Fibroblast of peridontal ligament (primary cell): ENCODE measurements at regions not wholly inside any gene's neighbourhood (a gene's known extent, or its start where the extent isn't known, plus 50 kb on each side); places are given as distances from the start of the nearest gene placed in this dataset.
"Not testable (repeated sequence)": the region's sequence is repeated elsewhere in the genome, so short reads cannot be mapped to it uniquely, and the experiment has no call there.

Experiments used
- DNase-seq: peaks from one replicate; pipeline ENCODE4 v3.0.0-alpha.2; 2010; ENCODE audit errors: extremely low read depth

DNA sequence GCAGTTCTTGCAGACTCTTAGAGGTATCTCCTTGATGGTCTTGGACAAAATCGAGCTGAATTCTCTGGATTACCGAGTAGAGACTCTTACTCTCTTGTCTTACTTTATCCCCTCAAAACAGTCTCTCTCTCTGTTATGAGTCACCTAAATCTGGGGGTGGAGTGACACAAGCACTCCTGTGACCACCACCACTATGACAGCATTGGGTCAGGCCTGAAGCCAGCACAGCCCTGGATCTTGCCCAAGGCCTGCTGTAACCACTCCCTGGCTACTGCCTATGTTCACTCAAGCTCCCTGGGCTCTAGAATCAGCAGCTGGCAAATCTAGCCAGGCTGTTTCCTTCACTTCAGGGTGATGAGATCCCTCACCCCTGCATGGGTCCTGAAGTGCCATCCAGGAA lies 662.5 kb downstream of the LUZP2 start:
- DNase-seq, result no peak

DNA sequence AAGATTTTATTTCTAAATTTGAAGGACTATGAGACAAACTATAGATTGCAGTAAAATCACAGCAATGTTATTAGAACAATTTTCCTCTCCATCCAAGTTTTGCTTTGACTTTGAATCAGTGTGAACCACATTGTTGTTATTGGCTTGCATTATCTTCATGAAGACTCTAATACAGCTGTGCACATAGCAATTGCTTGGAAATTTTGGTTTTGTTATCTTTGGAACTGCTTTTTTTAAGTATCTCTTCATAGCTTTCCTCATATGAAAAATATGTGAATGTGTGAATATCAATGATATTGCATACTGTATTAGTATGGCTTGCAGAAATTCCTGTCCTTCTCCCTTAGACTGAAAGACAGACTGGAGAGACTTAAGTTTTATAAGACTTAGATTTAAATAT lies 666.6 kb downstream of the LUZP2 start:
- DNase-seq, result no peak

DNA sequence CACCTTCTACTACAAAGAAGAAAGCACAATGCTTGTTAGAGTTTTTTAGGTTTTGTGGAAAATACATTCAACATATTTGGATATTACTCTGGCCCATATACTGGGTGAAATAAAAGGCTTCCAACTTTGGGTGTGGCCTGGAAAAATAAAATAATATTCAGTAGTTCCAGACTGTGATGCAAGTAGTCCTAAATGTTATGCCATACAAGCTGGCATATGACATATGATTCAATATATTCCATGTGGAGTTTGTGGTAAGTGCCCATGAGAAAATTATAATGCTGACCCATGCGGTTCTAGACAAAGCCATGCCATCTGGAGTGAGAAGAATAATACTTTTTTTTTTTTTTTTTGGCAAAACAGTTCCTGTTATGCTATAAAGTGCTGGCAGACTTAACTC lies 683.3 kb downstream of the LUZP2 start:
- no peak for DNase-seq

DNA sequence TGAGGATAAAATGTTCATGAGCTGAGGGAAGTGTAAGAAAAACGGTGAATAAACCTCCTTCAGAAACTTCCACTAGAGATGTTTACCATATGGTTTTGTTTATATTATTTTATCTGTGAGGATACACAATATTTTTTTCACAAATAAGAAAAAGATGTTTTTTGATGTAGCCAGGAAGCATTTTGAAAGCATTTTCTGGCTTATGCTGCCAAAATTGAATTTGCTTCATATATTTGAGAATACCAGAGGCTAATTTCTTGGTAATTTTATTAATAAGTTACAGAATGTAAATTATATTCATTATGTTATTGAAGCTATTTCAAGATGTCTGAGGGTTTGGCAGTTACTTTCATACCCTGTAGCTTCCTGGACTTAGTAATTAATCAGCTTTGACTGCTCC lies 686.6 kb downstream of the LUZP2 start:
- DNase-seq, result no peak

DNA sequence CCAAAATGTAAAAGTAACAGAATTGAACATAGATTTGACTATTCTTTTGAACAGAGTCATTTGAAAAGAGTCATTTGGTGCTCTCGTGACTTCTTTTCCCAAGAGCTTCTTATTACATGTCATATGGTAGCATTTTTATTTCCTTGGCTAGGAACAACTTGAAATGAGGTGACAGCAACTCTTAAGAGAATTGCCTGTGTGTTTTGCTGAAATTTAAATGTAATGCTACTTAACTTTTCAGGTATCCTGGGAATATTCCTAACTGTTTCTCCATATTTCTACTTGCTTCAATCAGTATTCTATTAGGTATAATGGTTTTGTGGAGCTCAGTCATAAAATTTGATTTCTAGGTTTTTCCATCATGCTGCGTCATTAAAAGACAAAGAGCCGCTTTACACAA lies 700.7 kb downstream of the LUZP2 start:
- DNase-seq, result no peak

DNA sequence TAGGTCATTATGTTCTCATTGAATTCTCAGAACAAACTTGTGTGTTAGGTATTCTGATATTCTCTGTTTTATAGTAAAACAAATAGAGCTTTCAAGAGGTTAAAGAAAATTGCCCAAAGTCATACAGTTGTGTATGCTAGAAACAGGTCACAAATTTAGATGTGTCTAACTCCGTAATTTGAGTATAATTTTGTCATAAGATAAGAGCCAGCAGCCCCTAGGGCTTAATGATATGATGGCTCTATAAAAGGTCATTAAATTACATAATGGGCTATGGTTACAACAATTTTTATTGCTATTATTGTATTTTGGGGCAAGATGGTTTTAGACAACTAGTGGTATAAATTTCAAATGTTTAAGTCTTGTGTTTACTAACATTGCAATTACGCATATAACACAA lies 701.9 kb downstream of the LUZP2 start:
- DNase-seq, result no peak

DNA sequence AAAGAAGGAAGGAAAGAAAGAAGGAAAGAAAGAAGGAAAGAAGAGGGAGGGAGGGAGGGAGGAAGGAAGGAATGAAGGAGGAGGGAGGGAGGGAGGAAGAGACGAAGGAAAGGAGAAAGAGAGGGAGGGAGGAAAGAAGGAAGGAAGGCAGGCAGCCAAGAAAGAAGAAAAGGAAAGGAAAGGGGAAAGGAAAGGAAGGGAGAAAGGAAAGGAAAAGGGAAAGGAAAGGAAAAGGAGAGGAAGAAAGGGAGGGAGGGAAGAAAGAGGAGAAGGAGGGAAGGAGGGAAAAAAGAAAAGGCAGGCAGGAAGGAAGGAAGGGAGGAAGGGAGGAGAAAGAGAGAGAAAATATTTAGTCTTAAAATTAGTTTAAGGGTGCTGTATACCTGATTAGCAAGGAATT lies 704.1 kb downstream of the LUZP2 start:
- no peak for DNase-seq

DNA sequence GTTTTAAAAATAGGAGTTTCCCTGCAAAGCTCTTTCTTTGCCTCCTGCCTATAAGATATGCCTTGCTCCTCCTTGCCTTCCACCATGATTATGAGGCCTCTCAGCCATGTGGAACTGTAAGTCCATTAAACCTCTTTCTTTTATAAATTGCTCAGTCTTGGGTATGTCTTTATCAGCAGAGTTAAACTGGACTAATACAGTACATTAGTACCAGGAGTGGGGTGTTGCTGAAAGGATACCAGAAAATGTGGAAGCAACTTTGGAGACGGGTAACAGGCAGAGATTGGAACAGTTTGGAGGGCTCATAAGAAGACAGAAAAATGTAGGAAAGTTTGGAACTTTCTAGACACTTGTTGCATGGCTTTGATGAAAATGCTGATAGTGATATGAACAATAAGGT lies 709.9 kb downstream of the LUZP2 start:
- no peak for DNase-seq

DNA sequence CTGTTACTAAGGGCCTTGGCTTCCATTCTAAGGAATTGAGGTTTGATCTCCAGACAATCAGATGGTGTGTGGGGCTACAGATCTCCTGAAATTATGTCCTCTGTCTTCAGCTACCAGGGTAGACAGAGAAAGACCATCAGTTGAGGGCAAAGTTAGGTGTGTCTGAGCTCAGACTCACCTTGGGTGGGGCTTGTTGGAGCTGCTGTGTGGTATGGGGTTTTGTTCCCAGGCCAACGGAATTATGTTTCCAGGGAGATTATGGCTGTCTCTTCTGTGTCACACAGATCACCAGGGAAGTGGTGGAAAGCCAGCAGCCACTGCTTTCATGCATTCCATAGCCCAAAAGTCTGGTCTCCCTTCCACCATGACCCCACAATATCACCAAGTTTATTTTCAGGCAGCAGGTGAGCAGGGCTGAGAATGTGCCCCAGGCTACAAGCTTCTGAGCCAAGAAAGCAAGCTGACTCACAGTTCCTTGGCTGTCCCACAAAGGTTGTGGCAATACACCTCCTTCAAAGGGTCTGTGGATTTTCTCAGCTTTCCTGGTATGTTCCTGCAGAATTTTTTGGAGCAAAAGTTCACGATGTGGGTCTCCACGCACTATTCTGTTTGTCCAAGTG lies 714.9 kb downstream of the LUZP2 start:
- no peak for DNase-seq

DNA sequence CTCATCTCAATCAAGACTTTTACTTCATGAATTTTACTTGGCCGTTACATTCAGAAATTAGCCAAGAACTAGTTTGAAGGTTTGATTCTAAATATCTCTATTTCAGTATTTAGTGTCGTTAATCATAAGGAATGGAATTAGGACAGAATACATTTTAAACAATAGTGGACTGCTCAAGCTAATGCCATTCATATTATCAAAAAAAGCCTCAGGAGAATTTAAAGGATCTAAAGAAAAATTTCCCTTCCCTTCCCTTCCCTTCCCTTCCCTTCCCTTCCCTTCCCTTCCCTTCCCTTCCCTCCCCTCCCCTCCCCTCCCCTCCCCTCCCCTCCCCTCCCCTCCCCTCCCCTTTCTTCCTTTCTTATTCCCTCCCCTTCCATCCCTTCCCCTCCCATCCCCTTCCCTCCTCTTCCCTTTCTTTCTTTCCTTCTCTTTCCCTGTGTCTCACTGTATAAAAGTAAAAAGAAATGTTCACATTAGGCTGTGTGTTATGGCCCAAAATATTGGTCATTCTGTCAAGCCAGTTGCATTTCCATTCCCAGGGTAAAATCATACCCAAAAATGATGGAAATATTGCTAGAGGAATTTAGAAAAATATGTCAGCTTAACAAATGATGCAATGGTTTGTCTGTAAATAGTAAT lies 717.8 kb downstream of the LUZP2 start:
- DNase-seq, result no peak

DNA sequence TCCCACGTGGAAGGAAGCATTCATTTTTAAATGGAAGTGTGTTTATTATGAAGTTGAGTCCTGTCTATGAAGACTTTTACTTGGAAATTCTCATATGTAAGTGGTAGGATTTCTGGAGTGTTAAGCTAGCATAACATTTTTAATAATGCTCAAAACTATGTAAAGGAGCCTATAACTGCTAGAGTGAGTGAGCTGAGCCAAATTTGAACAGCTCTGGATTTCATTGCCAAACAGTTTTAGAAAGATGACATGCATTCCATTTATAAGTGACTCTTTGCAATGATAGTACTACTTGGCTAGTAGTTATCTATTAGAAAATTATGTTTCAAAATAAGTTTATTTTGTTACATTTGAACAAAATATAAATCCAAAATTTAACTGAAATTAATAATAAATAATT lies 721.2 kb downstream of the LUZP2 start:
- DNase-seq, result no peak

DNA sequence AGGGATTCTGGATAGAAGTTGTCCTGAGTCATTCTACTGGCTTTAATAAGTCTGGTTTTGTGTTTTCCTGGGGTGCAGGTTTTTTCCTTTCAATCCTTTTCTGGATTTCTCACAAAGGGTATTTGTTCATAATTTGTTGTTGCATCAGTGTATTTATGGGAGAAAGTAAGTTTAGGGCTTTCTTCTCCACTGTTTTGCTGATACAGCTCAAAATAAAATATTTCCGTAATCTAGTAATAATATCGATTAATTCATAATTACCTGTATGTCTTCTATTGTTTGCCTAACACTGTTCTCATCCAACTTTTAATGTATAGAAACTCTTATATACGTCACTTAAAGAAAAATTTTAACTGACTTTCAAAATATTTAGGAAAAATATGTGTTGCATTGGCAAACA lies 728.2 kb downstream of the LUZP2 start:
- no peak for DNase-seq

DNA sequence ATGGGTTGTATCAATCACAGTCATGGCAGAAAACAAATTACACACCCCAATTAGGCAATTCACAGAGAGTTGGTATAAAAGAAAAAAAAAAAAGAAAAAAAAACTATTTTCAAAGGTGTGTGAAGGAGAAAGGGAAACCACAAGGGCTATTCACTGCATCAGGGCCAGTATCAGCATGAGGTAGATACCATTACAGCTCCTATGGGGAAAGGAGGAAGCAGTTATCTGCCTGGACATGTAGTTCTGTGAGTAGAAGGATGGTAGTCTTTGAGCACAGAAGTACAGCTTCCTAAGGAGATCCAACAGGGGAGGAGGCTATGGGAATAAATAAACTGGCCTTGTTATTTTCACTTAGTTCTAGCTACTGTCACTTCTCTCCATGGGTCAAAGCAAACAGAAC lies 746.1 kb downstream of the LUZP2 start:
- DNase-seq, result no peak

DNA sequence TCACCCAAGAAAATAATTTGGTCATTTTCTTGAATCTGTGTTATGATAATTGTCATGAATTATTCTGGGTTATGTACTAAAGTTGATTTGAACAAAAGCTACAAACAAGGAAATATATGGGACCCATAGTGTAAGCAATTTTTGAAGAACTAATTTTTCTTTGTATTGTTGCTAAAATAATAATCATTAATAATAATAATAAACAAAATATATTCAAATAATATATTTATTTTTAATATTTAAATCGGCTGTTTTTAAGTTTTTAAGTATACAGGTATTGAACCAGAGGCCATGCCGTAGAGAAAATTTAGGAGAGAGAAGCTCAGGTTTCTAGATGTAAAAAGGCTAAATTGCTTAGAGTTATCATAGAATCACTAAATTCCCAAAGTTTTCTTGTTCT lies 747.3 kb downstream of the LUZP2 start:
- DNase-seq, result no peak

DNA sequence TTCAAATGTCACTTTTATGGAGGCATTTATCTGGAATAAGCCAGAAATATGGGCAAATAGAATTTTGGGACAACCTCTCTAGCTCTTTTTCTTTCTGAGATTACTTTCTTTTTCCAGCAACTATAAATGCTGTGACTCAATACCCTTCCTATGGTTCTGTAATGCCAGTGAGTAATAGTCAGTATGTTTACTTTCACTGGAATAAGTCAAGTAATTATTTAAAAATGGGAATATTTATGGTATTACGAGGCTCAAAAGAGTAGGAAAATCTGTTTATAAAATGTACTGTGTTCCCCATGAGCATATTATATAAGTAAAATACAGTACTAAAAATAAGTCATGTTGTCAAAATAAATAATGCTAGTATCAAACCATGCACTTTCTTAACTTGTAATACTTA lies 750.5 kb downstream of the LUZP2 start:
- no peak for DNase-seq

DNA sequence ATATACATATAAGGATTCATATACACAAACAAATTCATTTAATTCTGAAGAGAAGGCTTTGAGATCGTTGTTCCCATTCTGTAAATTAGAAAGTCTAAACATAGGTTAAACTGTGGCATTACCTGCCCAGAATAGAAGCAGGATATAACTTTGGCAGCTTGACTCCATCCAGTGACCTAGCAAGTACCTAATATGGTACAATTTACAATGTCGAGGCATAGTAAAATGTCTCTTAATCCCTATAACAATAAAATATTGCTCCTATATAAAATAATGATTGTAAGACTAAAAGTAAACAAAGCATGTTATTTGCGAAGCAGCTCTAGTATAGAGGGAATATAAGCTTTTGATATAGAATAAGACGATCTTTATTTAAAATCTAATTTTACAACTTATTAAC lies 756.0 kb downstream of the LUZP2 start:
- no peak for DNase-seq

DNA sequence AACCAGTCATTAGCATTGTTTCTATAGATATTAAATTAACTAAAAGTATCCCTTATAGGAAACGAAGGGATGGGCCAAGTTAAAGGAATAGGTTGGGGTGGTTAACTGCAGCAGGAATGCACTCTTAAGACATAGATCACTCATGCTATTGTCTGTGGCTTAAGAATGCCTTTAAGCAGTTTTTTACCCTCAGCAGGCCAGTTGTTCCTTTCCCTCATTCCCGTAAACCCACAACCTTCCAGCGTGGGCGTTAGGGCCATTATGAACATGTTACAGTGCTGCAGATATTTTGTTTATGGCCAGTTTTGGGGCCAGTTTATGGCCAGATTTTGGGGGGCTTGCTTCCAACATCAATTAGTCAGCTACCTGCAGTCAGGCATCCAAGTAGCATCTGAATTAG lies 767.0 kb downstream of the LUZP2 start:
- not testable (repeated sequence) for DNase-seq

DNA sequence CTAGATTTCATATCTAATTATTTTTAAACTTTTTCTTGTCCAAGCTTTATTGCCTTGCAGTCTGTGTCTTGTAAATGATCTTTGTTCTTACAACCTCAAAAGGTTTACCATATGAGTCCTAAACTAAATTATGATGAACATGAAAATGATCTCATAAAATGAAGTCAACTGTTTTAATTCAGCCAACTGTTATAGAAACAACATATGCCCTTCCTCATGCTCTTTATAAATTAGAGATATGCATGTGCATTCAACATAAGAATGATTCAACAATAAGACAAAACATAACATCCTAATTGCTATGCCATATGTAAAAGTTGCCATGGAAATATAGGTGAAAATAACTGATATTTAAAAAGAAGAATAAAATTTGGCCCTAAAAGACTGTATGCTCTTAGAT lies 774.4 kb downstream of the LUZP2 start:
- no peak for DNase-seq

DNA sequence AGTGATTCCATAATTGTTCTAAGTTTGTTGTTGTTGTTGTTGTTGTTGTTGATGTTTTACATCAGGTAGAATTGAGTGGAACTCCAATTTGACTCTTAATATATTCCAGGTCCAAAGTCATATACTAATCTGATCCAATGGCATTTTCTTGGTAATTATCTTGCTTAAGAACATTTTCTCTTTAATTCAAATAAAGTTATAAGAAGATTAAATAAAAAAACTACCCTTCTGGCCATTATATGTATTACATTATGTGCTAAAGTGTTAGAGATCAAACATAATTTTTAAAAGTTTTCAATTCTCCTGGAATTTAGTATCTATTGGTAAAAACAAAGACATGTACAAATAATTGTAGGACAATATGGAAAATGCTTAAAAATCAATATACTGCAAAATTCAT lies 775.4 kb downstream of the LUZP2 start:
- DNase-seq, result no peak

DNA sequence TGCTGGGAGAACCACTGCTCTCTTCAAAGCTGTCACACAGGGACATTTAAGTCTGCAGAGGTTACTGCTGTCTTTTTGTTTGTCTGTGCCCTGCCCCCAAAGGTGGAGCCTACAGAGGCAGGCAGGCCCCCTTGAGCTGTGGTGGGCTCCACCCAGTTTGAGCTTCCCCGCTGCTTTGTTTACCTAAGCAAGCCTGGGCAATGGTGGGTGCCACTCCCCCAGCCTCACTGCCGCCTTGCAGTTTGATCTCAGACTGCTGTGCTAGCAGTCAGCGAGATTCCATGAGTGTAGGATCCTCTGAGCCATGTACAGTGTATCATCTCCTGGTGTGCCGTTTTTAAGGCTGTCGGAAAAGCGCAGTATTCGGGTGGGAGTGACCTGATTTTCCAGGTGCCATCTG lies 784.0 kb downstream of the LUZP2 start:
- not testable (repeated sequence) for DNase-seq

DNA sequence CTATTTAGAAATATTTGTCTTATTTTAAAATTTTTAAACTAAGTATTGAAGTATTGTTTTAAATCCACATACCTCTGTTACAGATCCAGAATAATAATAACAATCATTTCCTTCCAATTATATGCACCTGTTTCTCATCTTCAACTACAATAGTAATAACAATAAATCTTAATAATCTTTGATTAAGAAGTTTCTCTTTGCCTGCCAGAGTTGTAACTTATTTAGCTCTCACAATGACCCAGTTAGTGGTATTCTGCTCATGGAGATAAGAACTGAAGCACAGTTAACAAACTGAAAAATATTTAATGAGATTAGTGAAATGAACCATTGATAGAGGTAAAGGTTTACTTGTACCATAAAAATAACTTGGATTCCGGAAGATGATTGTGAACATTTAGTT lies 796.3 kb downstream of the LUZP2 start:
- no peak for DNase-seq

DNA sequence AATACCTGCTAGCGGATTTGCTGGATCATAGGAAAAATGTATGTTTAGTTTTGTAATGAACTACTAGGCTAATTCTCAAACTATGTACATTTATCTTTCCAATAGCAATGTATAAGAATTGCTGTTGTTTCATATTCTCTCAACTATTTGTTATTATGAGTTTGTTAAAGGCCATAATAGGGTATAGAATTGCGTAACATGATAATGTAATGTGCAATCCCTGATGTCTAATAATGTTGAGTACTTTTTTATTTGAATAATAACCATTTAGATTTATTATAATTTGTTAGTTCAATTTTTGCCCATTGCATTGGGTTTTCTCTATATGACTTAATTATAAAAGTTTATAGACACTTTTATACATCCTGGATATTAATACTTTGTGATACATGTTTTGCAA lies 801.6 kb downstream of the LUZP2 start:
- no peak for DNase-seq

DNA sequence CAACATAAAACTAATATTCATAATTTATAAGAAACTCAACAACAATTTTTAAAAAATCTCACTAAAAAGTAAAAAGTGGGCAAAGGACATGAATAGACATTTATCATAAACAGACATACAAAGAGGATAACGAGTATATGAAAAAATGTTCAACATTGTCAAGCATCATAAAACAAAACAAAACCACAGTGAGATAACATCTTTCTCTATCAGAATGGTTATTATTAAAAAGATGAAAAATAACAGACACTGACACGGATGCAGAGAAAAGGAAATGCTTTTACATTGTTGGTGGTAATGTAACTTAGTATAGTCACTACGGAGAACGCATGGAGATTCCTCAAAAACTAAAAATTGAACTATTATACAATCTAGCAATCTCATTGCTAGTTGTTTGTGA lies 813.0 kb downstream of the LUZP2 start:
- DNase-seq, result no peak

DNA sequence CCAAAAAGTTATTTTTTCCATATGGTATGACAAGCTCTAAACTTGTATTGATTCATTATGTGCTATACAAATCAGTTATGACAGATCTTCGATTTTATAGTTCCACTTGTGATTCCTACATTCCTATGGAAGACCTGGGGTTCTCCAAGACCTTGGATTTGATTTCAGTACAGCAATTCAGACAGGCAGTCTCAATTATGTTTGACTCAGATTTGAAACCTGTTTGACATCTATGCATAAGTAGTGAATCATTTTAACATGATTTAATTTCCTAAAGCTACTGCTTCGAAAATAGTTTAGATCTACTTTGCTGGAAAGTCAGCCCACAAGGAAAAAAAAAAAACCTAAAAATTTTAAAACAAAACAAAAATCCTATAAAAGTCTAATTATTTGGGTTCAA lies 820.4 kb downstream of the LUZP2 start:
- peak; percentile 0 for DNase-seq
